Suprapubic skin (tissue), 4 donors: ENCODE measurements at regions not wholly inside any gene's neighbourhood (a gene's known extent, or its start where the extent isn't known, plus 50 kb on each side); places are given as distances from the start of the nearest gene placed in this dataset.
"Not testable (repeated sequence)": the region's sequence is repeated elsewhere in the genome, so short reads cannot be mapped to it uniquely, and the experiment has no call there.

ENCODE experiments used
- DNase-seq, 2 donors: peaks; one replicate each; pipeline ENCODE4 v3.0.0-alpha.2; 2019; ENCODE audit warnings: low spot score in 2 of 2
- H3K27ac ChIP-seq: fragments of 200-600 bp; sonication (generic); one replicate; pipeline ENCODE4 v1.5.1; 2019
- H3K27me3 ChIP-seq: fragments of 200-600 bp; sonication (generic); one replicate; pipeline ENCODE4 v1.5.1; 2019
- H3K36me3 ChIP-seq: fragments of 200-600 bp; sonication (generic); one replicate; pipeline ENCODE4 v1.5.1; 2019
- H3K4me1 ChIP-seq: fragments of 200-600 bp; sonication (generic); one replicate; pipeline ENCODE4 v1.5.1; 2019
- H3K4me3 ChIP-seq: fragments of 200-600 bp; sonication (generic); one replicate; pipeline ENCODE4 v1.5.1; 2019; ENCODE audit warnings: mild to moderate bottlenecking
- H3K9me3 ChIP-seq: fragments of 200-600 bp; sonication (generic); one replicate; pipeline ENCODE4 v1.5.1; 2019
- EP300 ChIP-seq: sonication (generic); formaldehyde crosslinking; IDR thresholded peaks from one replicate; pipeline ENCODE4 v1.6.1; 2017; ENCODE audit warnings: antibody characterized with exemption
- POLR2A ChIP-seq, 2 donors: fragments of 450-650 bp; IDR thresholded peaks; one replicate each; pipeline ENCODE4 v1.6.1; 2017; ENCODE audit warnings: antibody characterized with exemption in 2 of 2, mild to moderate bottlenecking in 2 of 2, moderate library complexity in 2 of 2
- POLR2AphosphoS5 ChIP-seq, 3 donors: sonication (generic); formaldehyde crosslinking; IDR thresholded peaks; one replicate each; pipeline ENCODE4 v1.6.1; 2017; ENCODE audit warnings: antibody characterized with exemption in 3 of 3
- WGBS: methylation state at CpG from one replicate; pipeline ENCODE4 v1.1.5; 2018; 5-methylcytosine and 5-hydroxymethylcytosine counted together
- TF ChIP-seq, protein P1 (sequence below), 2 donors: fragments of 200-600 bp in 1 of 2; fragments of 450-650 bp in 1 of 2; sonication (generic) in 1 of 2; IDR thresholded peaks; one replicate each; pipeline ENCODE4 v1.5.1; 2016 to 2019; ENCODE audit warnings: antibody characterized with exemption in 2 of 2, mild to moderate bottlenecking in 1 of 2, moderate library complexity in 1 of 2

DNA sequence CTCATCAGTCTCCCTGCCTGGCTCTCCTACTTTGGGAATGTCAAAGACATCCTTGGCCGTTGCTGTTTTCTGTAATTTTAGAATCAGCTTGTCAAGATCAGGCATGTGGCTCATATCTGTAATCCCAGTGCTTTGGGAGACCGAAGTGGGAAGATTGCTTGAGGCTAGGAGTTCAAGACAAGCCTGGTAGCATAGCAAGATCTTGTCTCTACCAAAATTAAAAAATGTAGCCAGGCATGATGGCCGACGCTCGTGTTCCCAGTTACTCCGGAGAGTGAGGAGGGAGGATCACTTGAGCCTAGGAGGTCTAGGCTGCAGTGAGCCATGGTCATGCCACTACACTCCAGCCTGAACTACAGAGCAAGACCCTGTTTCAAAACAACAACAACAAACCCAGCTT is 144.0 kb upstream of the ATP10A start:
- no peak overlapping the region for H3K4me3 ChIP-seq
- no peak for TF ChIP-seq POLR2AphosphoS5 (IDR thresholded peaks at IDR 0.05)
- TF ChIP-seq POLR2A (IDR thresholded peaks at IDR 0.05) = no peak
- TF ChIP-seq, protein P1, sequence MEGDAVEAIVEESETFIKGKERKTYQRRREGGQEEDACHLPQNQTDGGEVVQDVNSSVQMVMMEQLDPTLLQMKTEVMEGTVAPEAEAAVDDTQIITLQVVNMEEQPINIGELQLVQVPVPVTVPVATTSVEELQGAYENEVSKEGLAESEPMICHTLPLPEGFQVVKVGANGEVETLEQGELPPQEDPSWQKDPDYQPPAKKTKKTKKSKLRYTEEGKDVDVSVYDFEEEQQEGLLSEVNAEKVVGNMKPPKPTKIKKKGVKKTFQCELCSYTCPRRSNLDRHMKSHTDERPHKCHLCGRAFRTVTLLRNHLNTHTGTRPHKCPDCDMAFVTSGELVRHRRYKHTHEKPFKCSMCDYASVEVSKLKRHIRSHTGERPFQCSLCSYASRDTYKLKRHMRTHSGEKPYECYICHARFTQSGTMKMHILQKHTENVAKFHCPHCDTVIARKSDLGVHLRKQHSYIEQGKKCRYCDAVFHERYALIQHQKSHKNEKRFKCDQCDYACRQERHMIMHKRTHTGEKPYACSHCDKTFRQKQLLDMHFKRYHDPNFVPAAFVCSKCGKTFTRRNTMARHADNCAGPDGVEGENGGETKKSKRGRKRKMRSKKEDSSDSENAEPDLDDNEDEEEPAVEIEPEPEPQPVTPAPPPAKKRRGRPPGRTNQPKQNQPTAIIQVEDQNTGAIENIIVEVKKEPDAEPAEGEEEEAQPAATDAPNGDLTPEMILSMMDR (IDR thresholded peaks at IDR 0.05) = no peak
- no peak for TF ChIP-seq EP300
- no peaks in the 10 kb centered on the region for H3K27me3 ChIP-seq
- H3K36me3 ChIP-seq = no peaks in the 10 kb centered on the region
- H3K27ac ChIP-seq = no peak overlapping the region
- DNase-seq = no peak
- no peaks in the 10 kb centered on the region for H3K9me3 ChIP-seq
- no peaks in the 10 kb centered on the region for H3K4me1 ChIP-seq
- 44% methylated on average over 6 of the region's 6 CpGs for WGBS

DNA sequence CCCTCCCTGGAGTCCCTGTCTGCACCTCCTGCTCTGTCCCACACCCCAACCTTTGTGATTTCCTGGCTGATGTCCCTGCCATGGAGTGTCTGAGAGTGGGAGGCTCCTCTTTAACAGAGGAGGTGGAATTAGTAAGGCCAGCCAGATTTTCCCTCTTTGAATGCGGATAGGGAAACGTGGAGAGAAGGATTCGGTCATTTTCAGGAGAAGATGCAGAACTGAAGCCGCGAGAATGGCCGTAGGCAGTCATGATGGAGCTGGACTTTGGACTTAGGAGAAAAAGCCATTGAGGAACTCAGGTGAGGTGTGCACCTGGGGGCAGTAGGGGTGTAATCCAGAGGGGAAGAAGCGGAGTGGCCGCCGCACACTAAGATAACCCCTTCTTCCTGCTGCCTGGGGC is 138.1 kb upstream of the ATP10A start:
- no peak for TF ChIP-seq EP300
- TF ChIP-seq POLR2AphosphoS5 (IDR thresholded peaks at IDR 0.05) = no peak
- TF ChIP-seq, protein P1 (IDR thresholded peaks at IDR 0.05) = no peak
- TF ChIP-seq POLR2A (IDR thresholded peaks at IDR 0.05) = no peak
- Histone ChIP-seq H3K36me3 (no peaks in the 10 kb centered on the region), H3K4me1 (no peaks in the 10 kb centered on the region), H3K27me3 (no peaks in the 10 kb centered on the region), H3K4me3 (no peak overlapping the region), H3K27ac (no peak overlapping the region), H3K9me3 (no peaks in the 10 kb centered on the region)
- 94% methylated on average over 9 of the region's 9 CpGs for WGBS
- DNase-seq = no peak

DNA sequence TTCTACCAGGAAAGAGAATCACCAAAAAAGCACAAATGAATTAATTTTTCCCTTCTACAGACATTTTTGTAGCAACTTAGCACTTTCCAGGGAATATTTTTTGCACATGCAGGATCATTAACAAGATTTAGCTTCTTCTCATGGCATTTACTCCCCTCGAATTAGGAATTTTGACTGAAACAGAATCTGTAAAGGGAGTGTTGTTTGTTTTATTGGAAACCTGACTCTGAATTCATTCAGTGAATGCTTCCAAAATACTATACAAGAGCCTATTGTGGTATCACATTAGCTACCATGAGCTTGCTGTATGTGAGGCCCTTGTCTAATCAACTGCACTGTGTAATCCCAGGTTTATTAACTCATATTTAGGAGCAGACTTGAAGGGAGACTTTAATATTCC is 130.4 kb upstream of the ATP10A start:
- no peak for TF ChIP-seq EP300
- Histone ChIP-seq H3K9me3 (no peaks in the 10 kb centered on the region), H3K4me3 (no peak overlapping the region), H3K27me3 (no peaks in the 10 kb centered on the region), H3K27ac (no peak overlapping the region), H3K4me1 (no peaks in the 10 kb centered on the region), H3K36me3 (no peaks in the 10 kb centered on the region)
- no peak for DNase-seq
- 68% methylated on average over 1 of the region's 1 CpG for WGBS

DNA sequence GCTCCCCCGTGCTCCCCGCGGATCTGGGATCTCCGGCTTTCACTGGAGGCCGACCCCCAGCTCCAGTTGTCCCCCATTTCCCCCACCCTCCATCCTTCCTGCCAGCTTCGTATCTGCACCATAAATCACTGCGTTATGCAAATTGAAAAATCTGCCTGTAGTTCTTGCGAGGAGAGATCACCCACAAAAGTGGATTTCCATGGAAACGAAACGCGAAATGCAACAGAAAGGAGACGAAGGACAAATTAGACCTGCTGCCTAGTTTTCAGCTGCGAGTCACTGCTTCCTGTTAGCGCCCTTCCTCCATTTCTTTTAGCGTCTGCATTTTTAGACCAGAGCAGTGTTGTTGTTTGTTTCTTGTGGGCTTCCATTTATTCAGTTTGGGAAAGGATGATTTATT is 127.1 kb upstream of the ATP10A start:
- no peak for DNase-seq
- Histone ChIP-seq H3K36me3 (no peaks in the 10 kb centered on the region), H3K27me3 (no peaks in the 10 kb centered on the region), H3K9me3 (no peaks in the 10 kb centered on the region), H3K4me3 (no peak overlapping the region), H3K4me1 (no peaks in the 10 kb centered on the region), H3K27ac (no peak overlapping the region)
- TF ChIP-seq, protein P1 (IDR thresholded peaks at IDR 0.05) = no peak
- TF ChIP-seq POLR2AphosphoS5 (IDR thresholded peaks at IDR 0.05) = no peak
- no peak for TF ChIP-seq EP300
- no peak for TF ChIP-seq POLR2A (IDR thresholded peaks at IDR 0.05)
- 85% methylated on average over 15 of the region's 15 CpGs for WGBS

DNA sequence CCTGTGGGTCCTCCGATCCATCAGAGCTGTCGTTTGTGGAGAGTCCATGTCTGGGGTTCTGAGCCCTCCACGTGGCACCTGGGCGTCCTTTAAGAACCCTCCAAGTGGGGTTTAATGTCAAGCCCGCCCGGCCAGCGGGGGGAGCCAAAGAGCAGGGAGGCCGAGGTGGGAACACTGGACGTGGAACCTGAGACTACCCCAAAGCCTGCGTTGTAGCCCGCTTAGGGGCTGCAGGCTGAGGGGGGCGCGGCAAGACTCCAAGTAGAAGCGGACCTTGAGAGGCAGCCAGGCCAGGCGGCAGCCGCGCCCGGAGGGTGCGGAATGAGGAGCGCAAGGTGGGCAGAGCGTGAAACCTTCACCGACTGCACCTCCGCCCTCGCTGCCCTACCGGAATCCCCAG is 126.2 kb upstream of the ATP10A start:
- no peak for TF ChIP-seq POLR2A (IDR thresholded peaks at IDR 0.05)
- TF ChIP-seq EP300 = no peak
- no peak for TF ChIP-seq POLR2AphosphoS5 (IDR thresholded peaks at IDR 0.05)
- TF ChIP-seq, protein P1 (IDR thresholded peaks at IDR 0.05) = no peak
- no peaks in the 10 kb centered on the region for H3K27me3 ChIP-seq
- DNase-seq = no peak
- H3K36me3 ChIP-seq = no peaks in the 10 kb centered on the region
- WGBS = 94% methylated on average over 23 of the region's 25 CpGs
- no peaks in the 10 kb centered on the region for H3K4me1 ChIP-seq
- H3K9me3 ChIP-seq = no peaks in the 10 kb centered on the region
- H3K4me3 ChIP-seq = no peak overlapping the region
- H3K27ac ChIP-seq = no peak overlapping the region

DNA sequence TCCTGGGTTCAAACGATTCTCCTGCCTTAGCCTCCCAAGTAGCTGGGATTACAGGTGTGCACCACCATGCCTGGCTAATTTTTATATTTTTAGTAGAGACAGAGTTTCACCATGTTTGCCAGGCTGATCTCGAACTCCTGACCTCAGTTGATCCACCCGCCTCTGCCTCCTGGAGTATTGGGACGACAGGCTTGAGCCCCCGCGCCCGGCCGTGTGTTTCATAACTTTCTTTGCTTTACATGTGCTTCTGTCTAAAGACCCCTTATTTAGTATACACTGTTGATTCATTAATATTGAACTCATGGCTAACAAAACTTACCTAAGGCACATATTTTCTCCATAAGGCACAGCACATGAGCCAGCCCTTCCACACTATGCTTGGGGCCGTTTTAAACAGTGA is 125.6 kb upstream of the ATP10A start:
- not testable (repeated sequence) for H3K4me3 ChIP-seq, H3K36me3 ChIP-seq, H3K27ac ChIP-seq, DNase-seq, H3K9me3 ChIP-seq, H3K4me1 ChIP-seq, H3K27me3 ChIP-seq
- WGBS = 90% methylated on average over 9 of the region's 9 CpGs
